ENCODE measurements at regions not wholly inside any gene's neighbourhood (a gene's known extent, or its start where the extent isn't known, plus 50 kb on each side); places are given as distances from the start of the nearest gene placed in this dataset.

DNA sequence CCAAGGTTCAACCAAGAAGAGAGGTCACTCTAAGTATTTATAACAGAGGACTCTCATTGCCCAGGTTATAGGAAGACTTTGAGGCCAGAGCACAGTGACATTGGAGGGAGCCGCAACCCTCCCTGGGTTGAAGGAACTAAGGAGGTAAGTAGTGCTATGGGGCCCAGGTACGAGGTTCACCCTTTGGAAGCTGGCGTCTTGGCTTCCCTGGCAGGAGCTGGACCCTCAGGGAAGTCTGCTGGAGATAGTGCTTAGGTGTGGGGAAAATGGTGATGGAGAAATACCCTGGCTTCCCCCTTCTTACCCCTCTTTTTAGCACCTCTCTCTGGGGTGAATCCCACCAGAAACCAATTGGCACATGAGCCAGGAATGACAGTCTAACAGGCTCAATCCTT is 317.9 kb upstream of the ZNF32 start:
- intact Hi-C loops (cut with micrococcal nuclease; ENCODE audit: unreplicated experiment): no loop called here
- Histone ChIP-seq H3K4me3 (ENCODE audit: low read depth in 2 of 2, low read length in 2 of 2) (no peak overlapping the region), H3K27me3 (ENCODE audit: control insufficient read depth, insufficient read depth, low read length) (peaks cover 12% of the 10 kb centered on the region), H3K4me1 (ENCODE audit: control insufficient read depth, insufficient read depth, low read length) (no peaks in the 10 kb centered on the region), H3K27ac (ENCODE audit: low read length) (no peak overlapping the region), H3K36me3 (ENCODE audit: control insufficient read depth, insufficient read depth, low read length) (no peaks in the 10 kb centered on the region), H3K9me3 (ENCODE audit: control insufficient read depth, insufficient read depth, low read depth, low read length) (no peaks in the 10 kb centered on the region)
- ATAC-seq (no peak), DNase-seq (ENCODE audit: low read depth, low spot score) (no peak)
- TF ChIP-seq POLR2AphosphoS5 (IDR thresholded peaks at IDR 0.05; ENCODE audit: low read depth, low read length): no peak
- ChIA-PET CTCF (no interaction called here), POLR2A (no interaction called here)
- in situ Hi-C loops (cut with HindIII; ENCODE audit: low pct_unique_long_range_greater_than_20kb, low sequenced_read_pairs): no loop called here
- BruUV-seq (replicated peaks): no TSS peak

DNA sequence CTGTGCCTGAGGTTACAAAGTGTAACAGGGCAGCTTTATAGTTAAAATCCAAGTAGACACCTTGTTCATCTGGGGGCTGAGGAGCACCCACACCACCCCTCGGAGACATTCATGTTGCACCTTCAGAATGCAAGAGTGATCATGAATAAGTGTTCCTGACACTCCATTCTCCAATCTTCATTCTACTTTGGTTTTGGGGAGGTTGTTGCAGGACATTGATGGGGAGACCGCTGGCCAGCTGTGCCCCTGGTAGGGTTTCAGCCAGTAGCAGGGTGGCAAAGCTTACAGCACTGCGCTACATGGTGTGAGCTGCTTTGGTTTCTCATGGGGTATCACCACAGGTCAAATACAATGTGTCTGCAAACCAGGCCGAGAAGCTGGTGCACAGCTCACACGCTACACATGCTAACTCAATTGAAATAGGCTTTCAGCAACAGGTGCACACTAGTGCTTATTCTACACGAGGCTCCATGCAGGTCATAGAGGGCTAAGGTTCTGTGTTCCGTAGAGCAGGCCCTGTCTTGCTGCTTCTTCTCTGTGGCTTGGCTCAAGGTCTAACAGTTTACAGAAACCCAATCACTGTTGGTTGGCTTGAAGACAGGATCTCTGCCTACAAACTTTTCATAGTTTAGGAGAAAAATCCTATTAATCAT is 317.4 kb upstream of the ZNF32 start:
- Histone ChIP-seq H3K27me3 (ENCODE audit: control insufficient read depth, insufficient read depth, low read length) (peaks cover 12% of the 10 kb centered on the region), H3K4me3 (ENCODE audit: low read depth in 2 of 2, low read length in 2 of 2) (no peak overlapping the region), H3K27ac (ENCODE audit: low read length) (no peak overlapping the region), H3K4me1 (ENCODE audit: control insufficient read depth, insufficient read depth, low read length) (no peaks in the 10 kb centered on the region), H3K9me3 (ENCODE audit: control insufficient read depth, insufficient read depth, low read depth, low read length) (no peaks in the 10 kb centered on the region), H3K36me3 (ENCODE audit: control insufficient read depth, insufficient read depth, low read length) (no peaks in the 10 kb centered on the region)
- TF ChIP-seq TCF7L2 (IDR thresholded peaks at IDR 0.05; ENCODE audit: low read depth, low read length) (no peak), SIN3A (IDR thresholded peaks at IDR 0.05; ENCODE audit: borderline replicate concordance, insufficient read depth, low read depth, low read length) (no peak), POLR2AphosphoS5 (IDR thresholded peaks at IDR 0.05; ENCODE audit: low read depth, low read length) (no peak)
- TF ChIP-seq, protein P1, sequence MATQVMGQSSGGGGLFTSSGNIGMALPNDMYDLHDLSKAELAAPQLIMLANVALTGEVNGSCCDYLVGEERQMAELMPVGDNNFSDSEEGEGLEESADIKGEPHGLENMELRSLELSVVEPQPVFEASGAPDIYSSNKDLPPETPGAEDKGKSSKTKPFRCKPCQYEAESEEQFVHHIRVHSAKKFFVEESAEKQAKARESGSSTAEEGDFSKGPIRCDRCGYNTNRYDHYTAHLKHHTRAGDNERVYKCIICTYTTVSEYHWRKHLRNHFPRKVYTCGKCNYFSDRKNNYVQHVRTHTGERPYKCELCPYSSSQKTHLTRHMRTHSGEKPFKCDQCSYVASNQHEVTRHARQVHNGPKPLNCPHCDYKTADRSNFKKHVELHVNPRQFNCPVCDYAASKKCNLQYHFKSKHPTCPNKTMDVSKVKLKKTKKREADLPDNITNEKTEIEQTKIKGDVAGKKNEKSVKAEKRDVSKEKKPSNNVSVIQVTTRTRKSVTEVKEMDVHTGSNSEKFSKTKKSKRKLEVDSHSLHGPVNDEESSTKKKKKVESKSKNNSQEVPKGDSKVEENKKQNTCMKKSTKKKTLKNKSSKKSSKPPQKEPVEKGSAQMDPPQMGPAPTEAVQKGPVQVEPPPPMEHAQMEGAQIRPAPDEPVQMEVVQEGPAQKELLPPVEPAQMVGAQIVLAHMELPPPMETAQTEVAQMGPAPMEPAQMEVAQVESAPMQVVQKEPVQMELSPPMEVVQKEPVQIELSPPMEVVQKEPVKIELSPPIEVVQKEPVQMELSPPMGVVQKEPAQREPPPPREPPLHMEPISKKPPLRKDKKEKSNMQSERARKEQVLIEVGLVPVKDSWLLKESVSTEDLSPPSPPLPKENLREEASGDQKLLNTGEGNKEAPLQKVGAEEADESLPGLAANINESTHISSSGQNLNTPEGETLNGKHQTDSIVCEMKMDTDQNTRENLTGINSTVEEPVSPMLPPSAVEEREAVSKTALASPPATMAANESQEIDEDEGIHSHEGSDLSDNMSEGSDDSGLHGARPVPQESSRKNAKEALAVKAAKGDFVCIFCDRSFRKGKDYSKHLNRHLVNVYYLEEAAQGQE (IDR thresholded peaks at IDR 0.05; ENCODE audit: insufficient read depth in 1 of 2, low read depth in 2 of 2, low read length in 1 of 2): no peak
- TF ChIP-seq, protein P2, sequence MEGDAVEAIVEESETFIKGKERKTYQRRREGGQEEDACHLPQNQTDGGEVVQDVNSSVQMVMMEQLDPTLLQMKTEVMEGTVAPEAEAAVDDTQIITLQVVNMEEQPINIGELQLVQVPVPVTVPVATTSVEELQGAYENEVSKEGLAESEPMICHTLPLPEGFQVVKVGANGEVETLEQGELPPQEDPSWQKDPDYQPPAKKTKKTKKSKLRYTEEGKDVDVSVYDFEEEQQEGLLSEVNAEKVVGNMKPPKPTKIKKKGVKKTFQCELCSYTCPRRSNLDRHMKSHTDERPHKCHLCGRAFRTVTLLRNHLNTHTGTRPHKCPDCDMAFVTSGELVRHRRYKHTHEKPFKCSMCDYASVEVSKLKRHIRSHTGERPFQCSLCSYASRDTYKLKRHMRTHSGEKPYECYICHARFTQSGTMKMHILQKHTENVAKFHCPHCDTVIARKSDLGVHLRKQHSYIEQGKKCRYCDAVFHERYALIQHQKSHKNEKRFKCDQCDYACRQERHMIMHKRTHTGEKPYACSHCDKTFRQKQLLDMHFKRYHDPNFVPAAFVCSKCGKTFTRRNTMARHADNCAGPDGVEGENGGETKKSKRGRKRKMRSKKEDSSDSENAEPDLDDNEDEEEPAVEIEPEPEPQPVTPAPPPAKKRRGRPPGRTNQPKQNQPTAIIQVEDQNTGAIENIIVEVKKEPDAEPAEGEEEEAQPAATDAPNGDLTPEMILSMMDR (IDR thresholded peaks at IDR 0.05): no peak
- POLR2A ChIA-PET: no interaction called here
- CTCF ChIA-PET: no interaction called here
- intact Hi-C loops (cut with micrococcal nuclease; ENCODE audit: unreplicated experiment): no loop called here
- in situ Hi-C loops (cut with HindIII; ENCODE audit: low pct_unique_long_range_greater_than_20kb, low sequenced_read_pairs): no loop called here
- ATAC-seq (no peak), DNase-seq (ENCODE audit: low read depth, low spot score) (no peak)
- BruUV-seq (replicated peaks): no TSS peak

DNA sequence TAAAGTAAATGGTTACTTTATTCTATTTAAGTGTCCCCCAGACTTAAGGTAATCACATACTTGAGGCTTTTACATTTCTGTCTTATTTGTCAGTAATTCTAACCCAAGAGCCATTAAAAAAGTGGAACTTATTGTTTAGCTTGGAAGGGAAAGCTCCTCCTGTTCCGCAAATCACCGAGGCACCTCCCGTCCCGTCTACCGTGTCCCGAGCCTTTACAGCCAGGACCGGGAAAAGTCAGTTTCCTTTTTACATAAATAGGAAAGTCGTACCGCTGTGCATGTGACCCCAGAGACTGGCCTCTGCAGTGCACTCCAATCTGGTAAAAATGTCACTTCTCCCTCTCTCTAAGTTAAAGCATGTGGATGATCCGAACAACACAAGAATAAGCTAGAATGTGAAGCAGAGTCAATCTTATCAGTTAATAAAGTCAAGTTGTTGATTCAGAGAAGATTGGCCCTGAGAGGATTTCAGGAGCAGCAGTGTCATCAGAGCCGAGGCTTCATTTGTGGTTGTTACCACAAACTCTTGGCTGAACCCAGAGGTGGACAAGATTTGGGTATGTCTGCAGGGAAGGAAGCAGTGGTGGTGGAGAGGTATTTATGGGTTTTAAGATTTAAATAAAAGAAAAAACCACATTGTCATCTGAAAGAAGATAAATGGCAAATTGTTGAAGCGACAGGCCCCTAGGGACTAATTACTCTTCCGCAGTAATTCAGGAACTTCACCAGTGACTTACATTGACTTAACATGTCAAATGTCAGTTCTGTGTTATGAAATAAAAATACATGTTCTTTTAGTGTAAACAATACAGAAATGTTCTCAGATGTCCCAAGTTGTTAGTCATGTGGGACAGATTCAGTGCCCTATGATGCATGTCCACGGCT is 316.6 kb upstream of the ZNF32 start:
- TF ChIP-seq, protein P2 (IDR thresholded peaks at IDR 0.05): no peak
- TF ChIP-seq, protein P1 (IDR thresholded peaks at IDR 0.05; ENCODE audit: insufficient read depth in 1 of 2, low read depth in 2 of 2, low read length in 1 of 2): no peak
- no peak for TF ChIP-seq TCF7L2 (IDR thresholded peaks at IDR 0.05; ENCODE audit: low read depth, low read length)
- no peak for TF ChIP-seq SIN3A (IDR thresholded peaks at IDR 0.05; ENCODE audit: borderline replicate concordance, insufficient read depth, low read depth, low read length)
- TF ChIP-seq POLR2AphosphoS5 (IDR thresholded peaks at IDR 0.05; ENCODE audit: low read depth, low read length): no peak
- Histone ChIP-seq H3K4me1 (ENCODE audit: control insufficient read depth, insufficient read depth, low read length) (no peaks in the 10 kb centered on the region), H3K4me3 (ENCODE audit: low read depth in 2 of 2, low read length in 2 of 2) (no peak overlapping the region), H3K36me3 (ENCODE audit: control insufficient read depth, insufficient read depth, low read length) (no peaks in the 10 kb centered on the region), H3K9me3 (ENCODE audit: control insufficient read depth, insufficient read depth, low read depth, low read length) (no peaks in the 10 kb centered on the region), H3K27ac (ENCODE audit: low read length) (no peak overlapping the region), H3K27me3 (ENCODE audit: control insufficient read depth, insufficient read depth, low read length) (peaks cover 12% of the 10 kb centered on the region)
- in situ Hi-C loops (cut with HindIII; ENCODE audit: low pct_unique_long_range_greater_than_20kb, low sequenced_read_pairs) (no loop called here), intact Hi-C loops (cut with micrococcal nuclease; ENCODE audit: unreplicated experiment) (no loop called here)
- POLR2A ChIA-PET: no interaction called here
- DNase-seq (ENCODE audit: low read depth, low spot score): no peak
- ATAC-seq: no peak
- CTCF ChIA-PET: no interaction called here
- BruUV-seq (replicated peaks): no TSS peak
